AG09309 (cell line): ENCODE measurements at regions not wholly inside any gene's neighbourhood (a gene's known extent, or its start where the extent isn't known, plus 50 kb on each side); places are given as distances from the start of the nearest gene placed in this dataset.

Experiments used
- DNase-seq: peaks from one replicate; pipeline ENCODE4 v3.0.0-alpha.2; 2010; ENCODE audit warnings: low read depth
- H3K4me3 ChIP-seq: 2 replicates; pipeline ENCODE4 v1.5.1; 2011; ENCODE audit warnings: mild to moderate bottlenecking, low read depth, low read length, moderate library complexity; ENCODE audit not compliant: control insufficient read depth
- TF ChIP-seq, protein P1 (sequence below): IDR thresholded peaks from 2 replicates; pipeline ENCODE4 v1.5.1; 2011; ENCODE audit warnings: mild to moderate bottlenecking, low read depth, low read length, inconsistent platforms; ENCODE audit not compliant: insufficient read depth, control insufficient read depth; ENCODE audit errors: missing control alignments

DNA sequence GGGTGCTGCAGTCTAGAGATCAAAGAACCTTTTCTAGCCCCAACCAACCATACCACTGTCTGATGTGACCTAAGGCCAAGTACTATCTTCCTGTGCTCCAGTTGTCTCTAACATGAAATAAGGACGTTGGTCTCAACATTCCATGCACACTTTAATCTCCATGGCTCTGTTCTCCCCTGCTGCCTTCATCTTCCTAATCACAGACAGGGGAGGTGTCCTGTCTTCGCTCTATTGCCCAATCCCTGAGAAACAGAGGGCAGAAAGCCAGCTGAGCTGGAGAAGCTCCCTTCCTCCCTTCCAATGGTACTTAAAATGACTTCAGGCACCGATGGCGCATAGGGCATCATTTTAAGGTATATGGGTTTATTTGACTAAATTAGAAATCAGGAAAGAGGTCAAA, 148.9 kb upstream of the GNAO1 start:
- H3K4me3 ChIP-seq, result no peak overlapping the region
- TF ChIP-seq, protein P1, sequence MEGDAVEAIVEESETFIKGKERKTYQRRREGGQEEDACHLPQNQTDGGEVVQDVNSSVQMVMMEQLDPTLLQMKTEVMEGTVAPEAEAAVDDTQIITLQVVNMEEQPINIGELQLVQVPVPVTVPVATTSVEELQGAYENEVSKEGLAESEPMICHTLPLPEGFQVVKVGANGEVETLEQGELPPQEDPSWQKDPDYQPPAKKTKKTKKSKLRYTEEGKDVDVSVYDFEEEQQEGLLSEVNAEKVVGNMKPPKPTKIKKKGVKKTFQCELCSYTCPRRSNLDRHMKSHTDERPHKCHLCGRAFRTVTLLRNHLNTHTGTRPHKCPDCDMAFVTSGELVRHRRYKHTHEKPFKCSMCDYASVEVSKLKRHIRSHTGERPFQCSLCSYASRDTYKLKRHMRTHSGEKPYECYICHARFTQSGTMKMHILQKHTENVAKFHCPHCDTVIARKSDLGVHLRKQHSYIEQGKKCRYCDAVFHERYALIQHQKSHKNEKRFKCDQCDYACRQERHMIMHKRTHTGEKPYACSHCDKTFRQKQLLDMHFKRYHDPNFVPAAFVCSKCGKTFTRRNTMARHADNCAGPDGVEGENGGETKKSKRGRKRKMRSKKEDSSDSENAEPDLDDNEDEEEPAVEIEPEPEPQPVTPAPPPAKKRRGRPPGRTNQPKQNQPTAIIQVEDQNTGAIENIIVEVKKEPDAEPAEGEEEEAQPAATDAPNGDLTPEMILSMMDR, result no peak
- DNase-seq, result no peak

DNA sequence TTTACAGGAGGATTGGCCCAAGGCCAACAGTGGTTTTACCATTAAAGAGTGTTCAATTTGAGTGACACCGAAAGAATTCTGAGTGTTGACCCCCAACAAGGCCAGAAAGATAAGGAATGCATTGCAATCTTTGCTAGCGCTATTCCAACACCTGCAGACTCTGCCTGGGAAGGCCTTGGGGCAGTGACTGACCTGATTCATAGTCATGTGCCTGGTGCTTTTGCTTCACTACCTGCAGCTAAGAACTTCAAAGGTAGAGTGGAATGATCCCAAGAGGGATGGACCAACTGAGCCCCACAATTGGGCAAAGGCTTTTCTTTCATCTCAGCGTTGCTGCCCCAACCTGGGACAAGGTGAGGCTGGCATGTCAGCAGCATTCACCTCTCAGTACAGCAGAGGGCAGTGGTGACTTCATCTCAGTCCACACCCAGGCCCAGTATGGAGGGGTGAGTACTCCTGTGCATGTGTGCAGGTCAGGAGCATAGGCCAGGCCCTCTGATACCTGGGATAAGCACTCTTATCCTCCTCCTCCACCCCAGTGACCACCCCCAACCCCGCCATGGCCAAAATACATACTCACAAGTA, 149.6 kb upstream of the GNAO1 start:
- DNase-seq, result no peak
- TF ChIP-seq, protein P1, result no peak
- H3K4me3 ChIP-seq, result no peak overlapping the region

DNA sequence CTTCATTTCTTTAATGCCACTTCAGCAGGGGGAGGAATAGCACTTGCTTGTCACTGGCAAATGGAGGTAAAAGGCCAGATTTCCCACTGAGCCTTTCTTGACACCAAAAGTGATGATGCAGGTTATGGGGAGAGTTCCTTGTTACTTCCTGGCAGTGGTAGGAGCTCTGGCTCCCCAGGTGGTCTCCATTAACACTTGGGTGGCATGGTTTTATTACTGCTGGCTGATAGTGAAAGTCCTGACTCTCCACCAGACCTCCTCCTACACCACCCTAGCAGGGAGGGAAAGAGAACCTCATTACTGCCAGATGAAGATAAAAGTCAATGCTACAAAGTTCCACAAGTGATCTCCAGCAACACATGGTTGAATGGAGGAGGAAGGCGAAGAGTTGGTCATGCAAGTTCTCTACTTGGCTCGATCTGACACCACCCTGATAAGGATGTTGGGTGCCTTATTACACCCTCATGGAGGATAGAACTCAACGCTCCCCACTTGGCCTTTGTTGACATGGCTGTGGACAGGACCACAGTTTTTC, 152.7 kb upstream of the GNAO1 start:
- no peak overlapping the region for H3K4me3 ChIP-seq
- TF ChIP-seq, protein P1, result no peak
- no peak for DNase-seq

DNA sequence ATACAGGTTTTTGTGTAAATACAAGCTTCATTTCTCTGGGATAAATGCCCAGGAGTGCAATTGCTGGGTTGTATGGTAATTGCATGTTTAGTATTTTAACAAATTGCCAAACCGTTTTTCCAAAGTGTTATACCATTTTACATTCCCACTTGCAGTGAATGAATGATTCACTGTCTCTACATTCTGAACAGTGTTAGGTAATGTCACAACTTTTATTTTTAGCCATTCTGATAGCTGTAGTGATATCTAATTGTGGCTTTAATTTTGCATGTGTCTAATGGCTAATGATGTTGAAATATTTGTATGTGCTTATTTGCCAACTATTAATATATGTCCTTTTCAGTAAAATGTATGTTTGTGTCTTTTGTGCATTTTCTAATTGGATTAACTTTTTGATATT, 156.9 kb upstream of the CES5A start:
- no peak overlapping the region for H3K4me3 ChIP-seq
- TF ChIP-seq, protein P1, result no peak
- DNase-seq, result no peak

DNA sequence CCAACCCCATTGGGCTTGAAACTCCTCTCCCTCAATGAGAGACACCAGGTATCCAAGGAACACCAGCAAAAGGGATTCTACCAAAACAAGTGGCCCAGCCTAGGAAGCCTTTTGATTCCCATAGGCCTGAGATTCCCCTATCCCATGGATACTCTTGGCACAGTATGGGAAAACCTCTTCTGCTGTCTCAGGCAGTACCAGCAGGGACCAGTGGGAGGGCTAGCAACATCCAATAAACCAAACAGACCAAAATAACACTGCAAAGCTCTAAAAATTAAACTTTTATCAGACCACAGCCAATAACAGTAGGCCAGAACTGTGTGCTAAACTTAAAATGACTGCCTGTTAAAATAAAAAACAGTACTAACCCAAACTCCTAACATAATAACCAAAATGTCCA, 153.9 kb upstream of the CES5A start:
- TF ChIP-seq, protein P1, result no peak
- DNase-seq, result no peak
- no peak overlapping the region for H3K4me3 ChIP-seq

DNA sequence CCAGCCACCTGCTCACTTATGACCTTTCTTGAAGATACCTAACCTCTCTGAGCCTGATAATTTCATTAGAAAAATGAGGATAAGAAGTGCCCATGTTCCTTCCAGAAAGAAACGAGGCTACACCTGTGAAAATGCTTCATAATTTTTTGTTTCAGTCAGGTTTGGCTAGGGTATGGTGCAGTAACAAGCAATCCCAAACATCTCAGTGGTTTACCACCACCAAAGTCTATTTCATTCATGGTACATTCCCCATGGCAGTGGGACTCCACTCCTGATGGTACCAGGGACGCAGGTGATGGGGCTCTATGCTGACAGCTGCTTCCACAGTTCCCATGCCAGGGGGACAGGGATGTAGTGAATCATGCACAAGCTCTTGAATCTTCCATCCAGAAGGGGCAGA, 147.6 kb upstream of the CES5A start:
- H3K4me3 ChIP-seq, result no peak overlapping the region
- TF ChIP-seq, protein P1, result no peak
- no peak for DNase-seq
